ENCODE measurements at regions not wholly inside any gene's neighbourhood (a gene's known extent, or its start where the extent isn't known, plus 50 kb on each side); places are given as distances from the start of the nearest gene placed in this dataset.

- 81 to 90% methylated on average over 3 of the region's 3 CpGs for WGBS, 2 donors
- Histone ChIP-seq H3K4me3 (no peak overlapping the region), H3K36me3 (no peaks in the 10 kb centered on the region), H3K9me3 (no peaks in the 10 kb centered on the region), H3K27me3 (no peaks in the 10 kb centered on the region), H3K27ac (no peak overlapping the region), H3K4me1 (peaks cover 0 to 4% (median 0%) of the 10 kb centered on the region in 4 donors)
- intact Hi-C loops (cut with DNase I): no loop called here
- no peak for DNase-seq
- TF ChIP-seq POLR2AphosphoS5 (IDR thresholded peaks at IDR 0.05) (no peak), EP300 (IDR thresholded peaks at IDR 0.05) (no peak), POLR2A (IDR thresholded peaks at IDR 0.05) (no peak), CTCF (IDR thresholded peaks at IDR 0.05) (no peak)
These were observed 198.1 kb upstream of the NCAM2 start for GRCh38 chr21:20800106-20800505.

DNA sequence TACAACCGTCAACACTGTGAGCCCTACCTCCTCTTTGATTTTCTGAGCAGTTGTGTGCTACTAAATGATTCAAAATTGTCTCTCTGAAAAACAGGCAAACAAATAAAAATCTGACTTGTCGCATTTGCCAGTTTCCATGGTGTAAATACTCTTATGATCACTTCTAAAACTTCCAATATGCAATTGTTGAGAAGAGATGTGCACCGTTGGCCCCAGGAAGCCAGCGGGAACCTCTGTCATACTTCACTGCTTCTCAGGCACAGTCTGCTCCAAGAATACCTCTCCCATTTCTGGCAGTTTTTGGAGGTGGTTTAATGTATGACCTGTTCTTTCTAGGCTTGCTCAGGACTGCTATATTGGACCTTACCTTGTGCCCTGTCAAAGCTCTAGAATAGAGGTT is 196.0 kb upstream of the NCAM2 start:
- no peak overlapping the region for H3K27ac ChIP-seq
- WGBS, 2 donors: 90 to 92% methylated on average over 4 of the region's 4 CpGs
- DNase-seq: no peak
- H3K27me3 ChIP-seq: no peaks in the 10 kb centered on the region
- no peaks in the 10 kb centered on the region for H3K9me3 ChIP-seq
- intact Hi-C loops (cut with DNase I): no loop called here
- peaks cover 0 to 4% (median 0%) of the 10 kb centered on the region in 4 donors for H3K4me1 ChIP-seq
- no peak for TF ChIP-seq EP300 (IDR thresholded peaks at IDR 0.05)
- TF ChIP-seq POLR2A (IDR thresholded peaks at IDR 0.05): no peak
- no peak for TF ChIP-seq POLR2AphosphoS5 (IDR thresholded peaks at IDR 0.05)
- TF ChIP-seq CTCF (IDR thresholded peaks at IDR 0.05): no peak
- H3K4me3 ChIP-seq: no peak overlapping the region
- H3K36me3 ChIP-seq: no peaks in the 10 kb centered on the region

DNA sequence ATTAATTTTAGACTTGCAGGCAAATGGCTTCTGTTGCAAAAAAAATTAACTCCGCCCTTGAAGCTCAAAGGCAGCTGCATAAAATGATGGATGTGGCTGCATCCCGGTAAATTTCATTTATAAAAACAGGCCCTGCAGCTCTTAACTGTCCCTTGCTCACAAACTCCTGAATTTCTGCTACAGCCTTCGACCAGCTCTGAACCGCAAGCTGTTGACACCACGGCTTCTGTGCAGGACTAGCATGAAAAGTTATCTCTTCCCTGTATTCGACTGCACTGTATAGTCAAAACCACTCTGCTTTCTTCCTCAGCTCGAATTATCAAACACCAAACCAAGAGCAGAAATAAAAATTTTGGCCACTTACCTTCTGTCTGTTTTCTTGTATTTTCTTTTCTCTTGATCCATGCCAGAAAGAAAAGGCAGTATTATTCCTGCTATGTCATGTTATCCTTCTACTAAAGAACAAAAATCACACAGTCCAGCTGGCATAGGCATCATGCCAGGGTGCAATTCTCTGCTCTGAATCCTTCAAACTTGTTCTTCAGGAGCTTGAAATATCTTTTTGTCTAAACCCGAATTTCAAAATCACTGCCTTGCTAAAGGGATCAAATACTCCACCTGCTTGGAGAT is 195.5 kb upstream of the NCAM2 start:
- Histone ChIP-seq H3K4me1 (peaks cover 0 to 4% (median 0%) of the 10 kb centered on the region in 4 donors), H3K4me3 (no peak overlapping the region), H3K36me3 (no peaks in the 10 kb centered on the region), H3K27ac (no peak overlapping the region), H3K9me3 (no peaks in the 10 kb centered on the region), H3K27me3 (no peaks in the 10 kb centered on the region)
- DNase-seq: no peak
- intact Hi-C loops (cut with DNase I): no loop called here
- WGBS, 2 donors: 76 to 77% methylated on average over 8 of the region's 8 CpGs
- TF ChIP-seq CTCF (IDR thresholded peaks at IDR 0.05) (no peak), EP300 (IDR thresholded peaks at IDR 0.05) (no peak), POLR2AphosphoS5 (IDR thresholded peaks at IDR 0.05) (no peak), POLR2A (IDR thresholded peaks at IDR 0.05) (no peak)

DNA sequence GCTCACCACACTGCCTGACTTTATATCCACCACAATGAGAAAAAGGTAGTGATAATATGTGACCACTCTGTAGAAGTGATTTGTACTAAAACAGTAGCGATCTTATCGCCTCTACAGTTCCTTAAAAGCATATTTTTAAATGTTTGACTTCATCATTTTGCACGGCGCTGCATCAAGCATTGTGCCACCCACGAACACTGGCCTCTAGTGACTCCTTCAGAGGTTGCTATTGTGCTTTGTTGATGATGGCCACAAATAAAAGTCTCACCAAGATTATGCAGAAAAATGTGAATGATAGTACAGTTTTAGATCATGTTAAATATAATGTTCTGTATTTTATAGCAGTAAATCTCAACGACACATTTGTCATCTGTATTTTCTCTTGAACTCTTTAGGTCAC is 186.5 kb upstream of the NCAM2 start:
- Histone ChIP-seq H3K4me1 (no peaks in the 10 kb centered on the region), H3K4me3 (no peak overlapping the region), H3K27ac (no peak overlapping the region), H3K27me3 (no peaks in the 10 kb centered on the region), H3K9me3 (peaks cover 0 to 2% (median 0%) of the 10 kb centered on the region in 4 donors), H3K36me3 (no peaks in the 10 kb centered on the region)
- DNase-seq: no peak
- intact Hi-C loops (cut with DNase I): no loop called here
- no peak for TF ChIP-seq POLR2A (IDR thresholded peaks at IDR 0.05)
- no peak for TF ChIP-seq POLR2AphosphoS5 (IDR thresholded peaks at IDR 0.05)
- TF ChIP-seq CTCF (IDR thresholded peaks at IDR 0.05): no peak
- TF ChIP-seq EP300 (IDR thresholded peaks at IDR 0.05): no peak
- WGBS, 2 donors: 87 to 88% methylated on average over 6 of the region's 6 CpGs

DNA sequence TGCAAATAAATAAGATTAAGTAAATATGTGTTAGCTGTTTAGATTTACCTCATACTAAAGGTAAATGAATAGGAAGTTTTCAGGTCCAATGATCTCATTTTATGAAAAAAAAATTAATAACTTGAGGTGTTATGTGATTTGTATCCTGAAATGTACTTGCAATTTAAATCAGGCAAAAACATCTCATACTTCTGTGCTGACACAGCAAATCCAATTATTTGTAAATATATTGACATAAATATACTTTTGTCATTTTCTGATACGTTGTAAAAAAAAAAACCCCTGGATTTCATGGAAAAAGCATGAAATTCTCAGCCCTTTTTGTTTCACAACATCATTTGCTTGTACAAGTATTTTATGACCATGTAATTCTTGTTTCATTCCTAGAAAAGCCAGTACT is 184.1 kb upstream of the NCAM2 start:
- H3K4me3 ChIP-seq: no peak overlapping the region
- intact Hi-C loops (cut with DNase I): no loop called here
- H3K27me3 ChIP-seq: no peaks in the 10 kb centered on the region
- no peak overlapping the region for H3K27ac ChIP-seq
- DNase-seq: no peak
- no peaks in the 10 kb centered on the region for H3K36me3 ChIP-seq
- TF ChIP-seq POLR2A (IDR thresholded peaks at IDR 0.05): no peak
- TF ChIP-seq CTCF (IDR thresholded peaks at IDR 0.05): no peak
- no peak for TF ChIP-seq POLR2AphosphoS5 (IDR thresholded peaks at IDR 0.05)
- TF ChIP-seq EP300 (IDR thresholded peaks at IDR 0.05): no peak
- no peaks in the 10 kb centered on the region for H3K4me1 ChIP-seq
- peaks cover 0 to 2% (median 0%) of the 10 kb centered on the region in 4 donors for H3K9me3 ChIP-seq
- 78 to 84% methylated on average over 1 of the region's 1 CpG for WGBS, 2 donors
